GM18511 (cell line): ENCODE measurements at regions not wholly inside any gene's neighbourhood (a gene's known extent, or its start where the extent isn't known, plus 50 kb on each side); places are given as distances from the start of the nearest gene placed in this dataset.
"Not testable (repeated sequence)": the region's sequence is repeated elsewhere in the genome, so short reads cannot be mapped to it uniquely, and the experiment has no call there.

Experiments used
- ATAC-seq: cut with Tn5 transposase; IDR thresholded peaks from one replicate; pipeline ENCODE4 v1.9.1; 2021; ENCODE audit warnings: mild to moderate bottlenecking, moderate library complexity; ENCODE audit not compliant: unreplicated experiment

DNA sequence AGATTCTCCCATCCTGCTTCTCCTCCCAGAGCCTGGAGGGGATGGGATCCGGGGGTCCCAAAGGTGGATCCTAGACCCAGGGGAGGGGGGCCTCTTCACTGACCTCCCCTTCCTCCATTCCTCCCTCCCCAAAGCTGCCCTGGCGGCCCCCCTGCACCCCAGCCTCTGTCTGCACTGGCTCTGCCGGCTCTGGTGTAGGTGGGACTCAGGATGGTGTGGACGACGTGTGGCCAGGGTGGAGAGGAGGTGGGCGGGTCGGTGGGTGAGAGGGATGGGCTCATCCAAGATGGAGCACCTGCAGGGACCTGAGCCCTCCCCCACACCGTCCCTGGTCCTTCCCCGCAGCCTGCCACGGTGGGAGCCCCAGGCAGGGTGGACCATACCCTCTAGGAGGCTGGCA is 355.6 kb downstream of the TMEM121 start:
- ATAC-seq: not testable (repeated sequence)

- no peak for ATAC-seq
Measured at GRCh38 chr14:105882626-105883025, 356.2 kb downstream of the TMEM121 start.

DNA sequence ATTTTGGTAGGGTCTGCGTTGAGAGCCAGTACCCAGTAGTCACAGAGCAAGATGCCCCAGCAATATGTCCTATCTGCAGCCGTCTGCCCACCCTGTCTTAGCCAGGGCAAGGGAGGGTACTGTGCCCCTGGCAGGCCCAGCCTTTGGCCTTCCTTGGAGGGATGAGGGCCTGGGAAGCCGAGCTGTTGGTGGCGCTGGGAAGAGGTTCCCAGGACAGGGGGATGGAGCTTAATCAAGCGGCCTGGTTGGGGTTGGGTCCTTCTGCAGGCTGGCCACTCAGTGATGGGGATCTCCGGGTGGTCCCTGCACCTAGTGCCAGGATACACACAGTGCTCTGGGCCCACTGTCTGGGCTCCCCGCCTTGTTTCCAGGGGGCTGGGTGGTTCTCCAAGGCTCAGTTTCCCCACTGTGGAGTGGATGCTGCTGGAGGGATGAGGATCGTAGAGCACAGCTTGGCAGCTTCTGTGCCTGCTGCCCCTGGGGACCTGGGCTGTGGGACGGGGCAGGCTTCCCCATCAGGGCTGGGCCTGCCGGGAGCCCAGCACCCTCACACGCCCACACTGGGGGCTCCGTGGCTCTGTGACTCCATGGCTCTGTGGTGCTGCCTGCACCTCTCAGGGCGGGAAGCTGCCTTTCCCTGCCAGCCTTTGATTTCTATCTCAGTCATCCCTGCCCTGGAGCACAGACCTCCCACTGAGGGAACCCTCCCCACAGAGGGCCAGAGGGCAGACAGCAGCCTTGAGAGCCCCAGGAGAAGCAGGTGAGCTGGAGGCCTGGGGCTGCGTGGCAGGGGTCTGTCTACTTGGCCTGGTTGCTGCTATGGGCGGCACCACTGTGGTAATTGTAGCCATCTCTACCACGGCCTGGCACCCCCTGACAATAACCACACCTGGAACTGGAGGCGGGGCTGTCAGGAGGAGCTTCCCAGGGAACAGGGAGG is 357.0 kb downstream of the TMEM121 start:
- ATAC-seq: no peak

GRCh38 chr14:105884192-105884807 is 357.9 kb downstream of the TMEM121 start:
- not testable (repeated sequence) for ATAC-seq

DNA sequence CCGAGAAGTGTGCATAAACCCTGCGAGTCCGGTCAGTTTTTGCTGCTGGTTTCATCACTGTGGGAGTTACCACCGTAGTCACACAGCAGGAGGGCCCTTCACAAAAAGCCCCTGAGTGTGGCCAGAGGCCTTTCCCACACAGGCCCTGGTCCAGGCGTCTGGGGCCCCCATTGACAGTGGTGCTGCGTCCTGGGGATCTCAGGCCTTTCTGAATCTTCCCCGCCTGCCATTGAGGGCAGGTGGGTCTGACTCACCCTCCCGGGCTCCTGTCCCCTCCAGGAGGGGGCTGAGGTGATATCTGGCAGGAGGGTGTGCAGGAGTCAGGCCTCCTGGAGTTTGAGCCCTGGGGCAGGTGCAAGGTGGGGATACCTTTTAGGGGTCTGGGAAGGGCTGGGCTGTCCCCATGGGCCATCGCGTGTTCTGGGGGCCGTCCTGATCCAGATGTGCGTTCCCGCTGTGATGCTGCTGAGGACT is 358.5 kb downstream of the TMEM121 start:
- no peak for ATAC-seq

GRCh38 chr14:105885561-105886320 is 359.4 kb downstream of the TMEM121 start:
- ATAC-seq: no peak

DNA sequence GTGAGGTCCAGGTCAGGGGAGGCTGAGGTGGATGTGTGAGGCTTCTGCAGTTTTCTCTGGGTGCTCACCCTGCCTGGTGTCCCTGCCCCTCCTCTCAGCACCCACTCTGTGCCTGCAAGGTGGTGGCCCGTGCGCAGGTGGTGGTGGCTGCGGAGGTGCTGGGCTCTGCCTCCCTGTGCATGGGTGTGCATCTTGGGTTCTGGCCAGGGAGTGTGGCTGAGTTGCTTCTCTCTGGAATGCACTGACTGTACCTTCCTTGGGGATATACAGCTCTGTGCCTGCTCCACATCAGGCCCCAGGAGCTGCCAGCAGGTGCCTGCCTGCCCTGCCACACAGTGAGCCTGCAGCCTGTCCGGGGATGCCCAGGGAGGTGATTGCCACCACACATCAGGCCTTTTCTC is 360.4 kb downstream of the TMEM121 start:
- not testable (repeated sequence) for ATAC-seq

DNA sequence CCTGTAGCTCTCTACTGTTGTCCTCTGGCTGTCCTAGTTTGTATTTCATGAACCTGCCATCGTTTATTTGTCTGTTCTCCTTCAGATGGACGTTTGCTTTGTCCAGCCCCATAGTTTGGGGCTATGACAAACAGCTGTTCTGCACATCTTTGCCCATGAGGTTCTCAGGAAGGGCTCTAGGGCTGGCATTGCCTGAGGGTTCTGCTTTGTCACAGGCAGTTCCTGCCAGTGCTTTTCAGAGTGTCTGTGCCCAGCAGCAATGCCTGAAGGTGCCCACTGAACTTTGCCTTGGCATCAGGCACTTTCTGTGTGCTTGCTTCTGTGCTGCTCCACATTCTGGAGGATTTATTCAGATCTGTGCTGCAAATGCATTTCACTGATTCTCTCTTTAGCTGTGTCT is 361.3 kb downstream of the TMEM121 start:
- ATAC-seq: no peak

DNA sequence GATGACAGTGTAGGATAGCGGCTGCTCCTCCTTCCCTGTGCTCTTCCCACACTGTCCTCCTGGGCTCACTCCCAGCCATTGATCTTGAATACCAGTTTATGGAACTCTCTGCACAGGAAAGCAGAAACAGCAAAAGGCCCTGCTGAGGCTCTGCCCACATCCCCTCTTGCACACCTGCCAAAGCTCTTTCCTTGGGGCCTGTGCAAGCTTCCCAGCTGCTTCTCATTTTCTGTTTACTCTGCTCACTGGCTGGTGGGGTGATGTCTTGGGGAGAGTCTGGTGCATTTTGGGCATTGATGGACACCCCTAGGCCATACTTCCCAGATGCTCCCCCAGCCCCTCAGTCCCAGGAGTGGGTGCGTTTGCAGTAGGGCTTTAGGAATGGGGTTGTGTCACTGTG is 361.8 kb downstream of the TMEM121 start:
- no peak for ATAC-seq

DNA sequence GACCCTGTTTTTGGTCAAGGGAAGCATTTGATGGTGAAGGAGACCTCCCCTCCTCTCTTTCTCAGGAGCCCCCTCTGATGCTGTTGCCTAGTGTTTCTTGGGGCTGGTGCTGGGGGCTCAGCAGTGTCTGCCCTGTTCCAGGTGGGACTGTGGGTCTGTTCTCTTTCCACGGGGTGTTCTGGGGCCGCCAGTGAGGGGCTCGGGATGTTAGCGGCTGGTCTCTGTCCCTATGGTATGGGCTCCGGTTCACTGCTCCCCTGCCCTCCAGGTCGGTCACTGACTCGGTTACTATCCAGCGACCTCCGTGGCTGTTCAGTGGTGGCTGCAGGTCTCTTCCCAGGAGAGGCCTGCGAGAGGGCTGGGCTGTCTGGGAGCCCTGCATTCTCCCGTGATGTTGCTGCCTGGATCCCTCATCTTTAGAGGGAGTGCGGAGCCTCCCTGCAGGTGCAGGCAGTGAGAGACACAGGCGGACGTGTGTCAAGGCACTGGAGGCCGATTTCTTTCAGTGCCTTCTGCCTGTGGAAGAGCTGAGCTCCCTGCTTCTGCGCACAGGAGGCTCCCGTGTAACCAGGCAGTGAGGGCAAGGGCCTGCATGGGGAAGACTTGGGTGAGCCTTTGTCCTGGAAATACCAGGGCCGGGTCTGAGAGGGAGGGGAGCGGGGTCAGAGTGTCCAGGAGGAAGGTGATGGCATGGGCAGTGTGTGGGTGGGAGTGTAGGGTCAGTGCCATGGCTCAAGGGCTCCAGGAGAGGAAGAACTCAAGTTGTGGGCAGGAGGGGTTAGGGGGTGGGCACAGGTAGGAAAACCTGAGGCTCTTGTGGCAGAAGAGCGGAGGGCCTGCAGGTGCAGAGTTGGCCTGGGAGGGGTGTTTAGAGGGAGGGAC is 362.6 kb downstream of the TMEM121 start:
- ATAC-seq: no peak

GRCh38 chr14:105889666-105890473 is 363.5 kb downstream of the TMEM121 start:
- ATAC-seq: no peak

GRCh38 chr14:105890474-105891220 is 364.3 kb downstream of the TMEM121 start:
- ATAC-seq: no peak

GRCh38 chr14:105891221-105891602 is 364.8 kb downstream of the TMEM121 start:
- ATAC-seq: no peak

GRCh38 chr14:105891631-105892452 is 365.5 kb downstream of the TMEM121 start:
- ATAC-seq: no peak

DNA sequence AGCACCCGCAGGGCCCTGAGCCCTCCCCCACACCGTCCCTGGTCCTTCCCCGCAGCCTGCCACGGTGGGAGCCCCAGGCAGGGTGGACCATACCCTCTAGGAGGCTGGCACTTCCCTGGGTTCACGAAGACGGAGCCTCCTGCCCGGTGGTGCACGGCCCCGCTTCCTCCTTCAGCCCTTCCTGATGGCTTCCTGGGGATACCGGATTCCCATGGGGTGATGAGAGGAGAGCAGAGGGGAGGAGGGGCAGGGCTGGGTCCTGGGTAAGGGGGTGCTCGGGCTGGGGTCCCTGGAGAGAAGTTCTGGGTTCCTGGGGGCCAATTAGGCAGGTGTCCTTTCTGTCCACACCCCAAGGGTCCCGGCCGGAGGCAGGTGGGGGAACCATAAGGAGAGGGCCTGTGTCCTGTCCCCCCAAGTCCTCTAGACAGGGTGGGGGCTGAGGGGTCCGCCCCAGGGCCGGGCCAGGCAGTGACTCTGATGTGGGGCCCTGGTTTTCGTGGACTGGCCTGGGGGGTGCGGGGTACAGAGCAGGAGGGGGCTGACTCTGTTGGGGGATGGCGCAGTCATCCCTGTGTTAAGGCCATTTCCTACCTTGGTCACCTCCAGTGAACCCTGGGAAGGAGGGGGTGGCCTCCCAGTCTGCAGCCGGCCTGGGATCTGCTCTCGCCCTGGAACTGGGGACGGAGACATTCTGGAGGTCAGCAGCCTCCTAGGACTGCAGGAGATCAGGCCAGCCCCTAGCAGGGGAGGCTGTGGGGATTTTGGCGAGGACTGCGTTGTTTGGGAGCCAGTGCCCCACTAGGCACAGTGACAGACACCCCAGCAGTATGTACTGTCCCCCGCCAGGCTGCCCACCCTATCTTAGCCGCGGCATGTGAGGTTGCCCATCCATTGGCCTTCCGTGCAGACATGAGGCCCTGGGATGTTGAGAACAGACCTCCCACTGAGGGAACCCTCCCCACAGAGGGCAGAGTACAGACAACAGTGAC is 366.4 kb downstream of the TMEM121 start:
- not testable (repeated sequence) for ATAC-seq

DNA sequence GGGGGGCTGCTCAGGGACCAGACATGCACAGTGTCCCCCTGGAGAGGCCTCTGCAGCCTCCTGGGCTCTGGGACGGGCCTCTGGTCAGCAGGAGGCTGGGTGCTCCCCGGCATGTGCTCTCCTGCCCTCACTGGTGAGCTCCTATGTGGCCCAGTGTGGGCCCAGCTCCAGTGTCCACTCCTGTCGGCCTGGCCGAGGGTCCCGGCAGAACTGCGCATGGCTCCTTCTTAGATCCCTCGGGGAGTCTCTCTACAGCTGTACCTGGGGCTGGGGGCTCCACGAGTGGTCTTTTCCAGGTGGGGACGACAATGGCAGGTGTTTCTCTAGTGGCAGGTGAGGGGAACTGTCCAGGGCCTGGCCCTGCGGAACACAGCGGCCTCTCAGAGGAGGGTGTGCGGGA is 367.3 kb downstream of the TMEM121 start:
- ATAC-seq: not testable (repeated sequence)
